HT1080 (cell line): ENCODE measurements at regions not wholly inside any gene's neighbourhood (a gene's known extent, or its start where the extent isn't known, plus 50 kb on each side); places are given as distances from the start of the nearest gene placed in this dataset.
"Not testable (repeated sequence)": the region's sequence is repeated elsewhere in the genome, so short reads cannot be mapped to it uniquely, and the experiment has no call there.

Experiments
- DNase-seq: peaks from one replicate; pipeline ENCODE4 v3.0.0-alpha.2; 2015; ENCODE audit warnings: low read depth

DNA sequence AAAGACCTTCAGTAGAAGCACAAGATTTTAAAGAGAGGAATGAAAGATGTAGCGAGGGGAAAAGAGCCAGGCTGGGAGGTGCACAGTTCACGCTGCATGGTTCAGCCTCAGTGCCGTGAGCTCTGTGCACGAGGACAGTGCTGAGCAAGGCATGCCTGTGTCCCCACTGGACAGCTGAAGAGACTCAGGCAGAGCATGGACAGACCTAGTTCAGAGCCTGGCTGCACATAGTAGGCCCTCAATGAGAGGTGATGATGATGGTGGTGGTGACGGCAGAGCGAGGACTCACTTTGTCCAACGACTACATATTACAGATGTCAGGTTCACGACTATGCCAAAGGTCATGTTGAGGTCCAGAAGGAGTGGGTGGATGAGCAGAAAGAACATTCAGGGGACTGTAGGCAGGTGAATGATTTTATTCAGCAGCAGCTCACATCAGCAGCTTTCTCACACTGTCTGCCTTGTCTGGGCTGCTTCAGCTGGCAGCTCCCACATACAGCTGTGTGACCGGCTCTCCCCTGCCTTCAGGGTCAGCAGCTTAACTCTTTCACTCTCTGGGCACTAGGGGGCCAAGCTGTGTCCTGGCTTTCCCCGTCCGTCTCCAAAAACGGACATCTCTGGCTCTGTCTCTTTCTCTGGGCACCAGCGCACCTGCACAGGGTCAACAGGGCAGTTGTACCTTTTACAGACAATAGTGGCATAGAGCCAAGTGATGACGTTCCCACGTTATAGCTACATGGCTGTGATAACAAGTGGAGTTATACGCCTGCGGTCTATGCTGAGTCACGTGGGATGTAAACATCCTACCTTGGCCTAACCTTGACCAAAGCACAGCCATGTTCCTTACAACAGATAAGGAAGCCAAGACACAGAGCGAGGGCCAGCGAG, 83.4 kb upstream of the KCNK12 start:
- DNase-seq = peak; percentile 4

DNA sequence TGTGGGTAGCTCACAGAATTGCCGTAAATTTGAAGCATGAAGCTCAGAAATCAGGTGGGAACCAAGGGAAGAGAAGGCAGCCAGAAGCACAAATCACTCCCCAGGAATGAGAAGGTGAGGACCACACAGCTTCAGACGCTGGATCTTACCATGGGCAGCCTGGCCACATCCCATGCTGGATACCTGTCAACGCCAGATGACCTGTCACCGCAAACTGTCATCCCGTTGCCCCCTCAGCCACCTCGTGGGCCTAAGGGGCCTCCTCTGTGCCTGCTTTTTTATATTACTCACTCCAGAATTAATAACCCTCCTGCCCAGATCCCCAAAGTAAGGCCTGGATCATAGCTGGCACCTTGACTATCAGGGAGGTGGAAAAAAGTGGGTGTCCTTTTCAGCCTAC, 82.3 kb upstream of the KCNK12 start:
- no peak for DNase-seq

DNA sequence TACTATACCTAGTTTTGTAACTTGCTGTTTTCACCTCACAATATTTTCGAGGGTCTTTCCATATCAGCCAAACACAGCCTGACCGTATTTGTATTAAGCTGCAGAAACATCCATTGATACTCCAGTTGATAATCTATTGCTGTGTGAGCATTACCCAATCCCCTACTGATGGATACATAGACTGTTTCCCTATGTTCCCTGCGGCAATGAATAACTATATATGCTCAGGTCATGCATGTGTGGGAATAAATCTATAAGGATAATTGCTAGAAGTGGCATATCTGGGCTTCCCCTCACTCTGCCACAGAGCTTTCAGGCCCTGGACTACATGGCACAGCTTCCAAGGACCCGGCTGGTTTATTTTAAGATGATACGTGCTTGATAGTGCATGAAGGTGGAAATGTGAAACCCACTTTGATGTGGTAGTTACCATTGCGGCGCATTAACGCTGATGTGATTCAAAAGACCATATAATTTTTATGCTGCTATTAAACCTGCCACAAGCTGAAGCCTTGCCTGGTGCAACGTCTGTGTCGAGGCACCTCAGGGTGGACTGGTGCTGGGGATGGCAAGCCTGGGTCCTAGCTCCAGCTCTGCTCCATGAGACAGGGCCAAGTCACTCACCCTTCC, 81.4 kb upstream of the KCNK12 start:
- no peak for DNase-seq

DNA sequence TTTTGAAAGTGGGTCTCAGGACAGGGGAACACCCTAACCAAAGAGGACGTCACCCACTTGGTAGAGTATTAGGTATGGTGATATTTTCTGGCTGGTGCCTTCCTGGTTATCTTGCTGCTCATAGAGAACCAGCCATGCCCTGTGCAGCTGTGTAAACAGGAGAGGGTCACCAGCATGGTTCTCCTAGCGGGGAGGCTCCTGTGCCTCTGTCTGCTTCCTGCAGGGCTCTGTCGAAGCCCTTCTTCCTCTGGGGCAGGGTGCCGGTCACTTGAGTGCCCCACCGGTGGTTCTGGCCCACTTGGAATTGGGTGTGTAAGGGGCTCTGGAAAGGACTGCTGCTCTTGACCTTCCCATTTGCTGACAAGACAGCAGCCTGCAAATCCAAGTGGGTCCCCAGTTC, 80.5 kb upstream of the KCNK12 start:
- no peak for DNase-seq

DNA sequence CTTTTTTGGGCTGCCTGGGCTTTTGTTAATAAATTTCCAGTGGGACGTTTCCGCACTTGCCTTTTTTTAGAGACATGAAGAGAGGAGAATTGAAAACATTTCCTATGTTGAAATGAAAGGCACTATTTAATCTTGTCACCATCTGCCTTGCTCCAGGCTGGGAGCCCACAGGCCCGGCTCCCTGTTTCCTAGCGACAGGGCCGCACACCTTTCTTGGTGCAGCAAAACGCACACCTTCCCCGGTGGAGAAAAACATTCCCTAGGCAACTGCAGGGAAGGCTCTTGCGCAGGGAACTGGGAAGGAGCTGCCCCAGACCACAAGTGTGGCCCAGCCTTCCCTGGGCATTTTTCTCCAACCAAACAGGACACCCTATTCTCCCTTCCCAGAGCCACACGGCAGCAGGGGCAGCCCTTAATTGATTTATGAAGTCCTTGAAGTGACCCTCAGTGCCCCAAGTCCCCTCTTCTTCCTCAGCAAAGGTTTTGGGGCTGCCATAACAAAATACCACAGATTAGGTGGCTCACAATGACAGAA, 79.3 kb upstream of the KCNK12 start:
- no peak for DNase-seq

DNA sequence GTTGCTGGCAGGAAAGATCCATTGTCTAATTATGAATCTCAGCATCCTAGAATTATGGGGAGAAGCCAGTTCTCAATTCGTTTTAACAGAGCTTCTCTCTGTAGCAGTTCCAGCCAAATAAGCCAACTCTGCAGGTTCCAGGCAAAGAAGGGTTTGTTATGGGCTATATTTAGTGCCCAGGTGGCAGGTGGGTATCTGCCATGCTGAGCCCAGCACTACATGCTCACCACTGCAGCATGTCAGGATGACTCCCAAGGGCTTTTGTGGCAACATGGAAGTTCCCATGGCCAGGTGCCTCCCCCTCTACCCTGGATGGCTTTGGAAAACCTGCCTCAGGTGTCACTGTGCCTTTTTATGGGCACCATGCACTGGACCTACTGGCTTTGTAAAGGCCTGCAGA, 74.5 kb upstream of the KCNK12 start:
- DNase-seq = no peak

DNA sequence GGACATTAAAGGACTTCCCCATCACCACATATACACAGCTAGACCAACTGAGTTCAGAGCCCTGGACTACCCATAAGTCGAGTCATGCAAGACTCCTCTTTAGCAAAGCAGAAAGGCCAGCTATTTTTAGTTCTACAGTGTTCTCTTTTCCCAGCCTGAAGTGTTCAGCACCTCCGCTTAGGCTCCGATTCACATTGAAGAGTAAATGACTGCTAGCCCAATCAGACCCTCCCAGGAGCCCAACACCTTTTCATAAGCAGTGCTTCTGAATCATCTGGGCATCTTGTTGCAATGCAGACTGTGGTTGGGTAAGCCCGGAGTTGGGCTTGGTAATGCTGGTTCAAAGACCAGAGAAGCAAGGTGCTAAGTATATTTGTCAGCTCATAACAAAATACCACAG, 73.6 kb upstream of the KCNK12 start:
- no peak for DNase-seq

DNA sequence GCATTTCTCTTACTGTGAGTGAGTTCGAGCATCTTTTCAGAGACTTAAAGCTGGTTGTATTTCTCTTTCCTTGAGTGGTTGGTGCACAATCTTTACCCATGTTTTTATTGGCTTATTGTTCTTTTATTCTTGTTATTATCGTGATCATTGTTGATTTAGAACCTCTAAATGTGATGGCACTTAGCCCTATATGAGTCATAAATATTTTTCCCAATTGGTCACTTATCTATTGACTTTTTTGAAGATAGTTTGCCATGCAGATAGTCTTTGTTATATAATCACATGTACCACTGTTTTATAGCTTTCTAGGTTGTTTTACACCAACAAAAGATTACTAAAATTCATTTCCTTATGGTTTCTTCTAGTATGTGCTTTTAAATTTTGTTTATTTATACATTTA, 70.6 kb upstream of the KCNK12 start:
- no peak for DNase-seq

DNA sequence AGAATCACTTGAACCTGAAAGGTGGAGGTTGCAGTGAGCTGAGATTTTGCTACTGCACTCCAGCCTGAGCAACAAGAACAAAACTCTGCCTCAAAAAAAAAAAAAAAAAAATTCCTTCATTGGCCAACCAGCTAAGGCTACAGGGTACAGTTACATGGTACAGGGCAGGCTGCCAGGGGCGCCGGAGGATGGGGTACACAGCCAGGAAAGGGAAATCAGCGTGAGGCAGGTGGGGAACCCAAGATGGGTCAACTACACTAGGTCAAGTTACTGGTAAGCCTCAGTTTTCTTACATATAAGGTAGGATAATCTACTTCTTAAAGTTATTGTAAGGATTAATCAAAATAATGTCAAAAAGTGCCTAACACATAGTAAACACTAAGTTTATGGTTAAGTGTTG, 69.6 kb upstream of the KCNK12 start:
- no peak for DNase-seq

DNA sequence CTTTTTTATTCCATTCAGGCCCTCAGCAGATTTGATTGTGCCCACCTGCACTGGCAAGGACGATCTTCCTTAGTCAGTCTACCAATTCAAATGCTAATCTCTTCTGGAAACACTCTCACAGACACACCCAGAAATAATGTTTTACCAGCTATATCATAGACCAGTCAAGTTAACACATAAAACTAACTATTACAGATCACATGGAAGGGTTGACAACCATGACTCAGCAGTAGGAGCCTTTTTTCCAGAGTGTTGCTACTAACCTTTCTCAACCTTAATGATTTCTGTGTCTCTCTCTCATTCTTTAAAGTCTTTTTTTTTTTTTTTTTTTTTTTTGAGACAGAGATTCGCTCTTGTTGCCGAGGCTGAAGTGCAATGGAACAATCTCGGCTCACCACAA, 68.7 kb upstream of the KCNK12 start:
- peak; percentile 11 for DNase-seq

DNA sequence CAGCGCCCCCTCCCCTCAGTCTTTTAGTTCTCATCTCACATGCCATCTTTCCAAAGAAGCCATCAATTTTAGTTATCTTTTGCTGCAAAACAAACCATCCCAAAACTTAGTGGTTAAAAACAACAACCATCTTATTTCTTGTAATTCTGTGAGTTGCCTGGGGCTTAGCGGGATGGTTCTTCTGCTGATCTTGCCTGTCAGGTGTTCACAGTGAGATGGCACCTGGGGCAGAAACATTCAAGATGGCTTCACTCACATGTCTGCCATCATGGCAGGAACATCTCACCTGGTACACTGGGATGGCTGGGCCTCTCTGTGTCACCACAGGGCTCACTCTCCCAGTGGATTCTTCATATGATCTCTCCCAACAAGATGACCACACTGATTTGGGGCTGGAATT, 67.6 kb upstream of the KCNK12 start:
- no peak for DNase-seq

DNA sequence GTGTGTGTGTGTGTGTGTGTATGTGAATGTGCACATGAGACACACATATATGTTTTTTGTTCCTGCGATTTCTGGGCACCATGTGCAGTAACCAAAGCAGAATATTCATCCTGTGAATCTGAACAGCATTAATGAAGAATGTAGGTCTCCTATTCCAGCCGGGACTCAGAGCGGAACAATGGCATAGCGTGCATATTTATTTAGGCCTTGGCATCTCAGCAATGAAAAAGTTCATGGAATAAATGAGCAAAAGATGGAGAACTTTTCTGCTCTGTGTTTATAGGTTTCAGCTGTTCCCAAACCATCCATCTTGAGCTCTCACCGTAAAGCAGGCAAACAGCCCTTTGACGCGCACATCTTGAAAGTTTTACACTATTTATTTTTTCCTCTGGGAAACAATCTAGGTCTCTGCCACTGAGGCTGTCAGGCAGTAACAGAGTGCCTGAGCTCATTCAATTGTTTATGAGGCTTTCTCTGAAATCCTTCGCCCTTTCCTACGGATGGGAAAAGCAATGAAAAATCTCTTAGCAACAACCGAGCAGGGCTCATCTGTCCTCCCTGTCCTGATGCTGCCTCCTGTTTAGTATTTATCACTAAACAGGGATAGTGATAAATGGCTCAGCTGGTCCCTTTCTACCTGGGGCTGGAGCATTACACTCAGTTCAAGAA, 65.9 kb upstream of the KCNK12 start:
- DNase-seq = no peak

DNA sequence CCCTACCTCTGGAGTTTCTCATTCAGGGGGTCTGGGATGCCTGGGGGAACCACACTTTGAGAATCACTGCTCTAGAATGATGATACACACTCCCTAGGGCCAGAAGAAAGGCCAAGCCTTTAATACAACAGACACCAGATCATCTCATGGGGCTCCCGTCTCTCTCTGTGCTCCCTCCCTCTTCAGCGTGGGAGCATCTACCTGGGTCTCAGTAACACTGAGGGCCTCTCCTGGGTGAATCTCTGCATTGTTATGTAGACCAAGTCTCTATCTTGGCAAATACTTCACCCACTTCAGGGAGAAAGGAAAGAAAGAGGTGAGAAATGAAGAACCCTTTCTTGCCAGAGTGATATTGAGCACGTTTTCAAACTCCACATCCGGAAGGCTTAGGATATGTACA, 65.4 kb upstream of the KCNK12 start:
- DNase-seq = no peak

DNA sequence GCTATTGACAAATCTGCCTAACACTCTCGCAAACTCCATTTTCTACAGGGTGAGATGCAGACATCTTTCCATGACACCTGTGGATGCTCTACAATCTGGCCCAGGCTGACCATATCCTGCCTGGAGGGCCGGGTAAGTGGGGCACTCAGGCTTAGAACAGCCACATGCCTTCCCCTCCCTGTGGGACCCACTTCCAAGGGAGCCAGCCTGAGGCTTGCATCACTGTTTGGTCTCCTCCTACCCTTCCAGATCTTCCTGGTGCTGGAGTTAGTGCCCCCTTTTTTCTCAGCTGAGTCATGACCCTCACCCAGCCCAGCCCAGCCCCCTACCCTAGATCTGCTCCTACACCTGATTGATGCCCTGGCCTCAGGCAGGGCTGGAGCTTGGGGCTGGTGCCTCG, 62.0 kb upstream of the KCNK12 start:
- no peak for DNase-seq

DNA sequence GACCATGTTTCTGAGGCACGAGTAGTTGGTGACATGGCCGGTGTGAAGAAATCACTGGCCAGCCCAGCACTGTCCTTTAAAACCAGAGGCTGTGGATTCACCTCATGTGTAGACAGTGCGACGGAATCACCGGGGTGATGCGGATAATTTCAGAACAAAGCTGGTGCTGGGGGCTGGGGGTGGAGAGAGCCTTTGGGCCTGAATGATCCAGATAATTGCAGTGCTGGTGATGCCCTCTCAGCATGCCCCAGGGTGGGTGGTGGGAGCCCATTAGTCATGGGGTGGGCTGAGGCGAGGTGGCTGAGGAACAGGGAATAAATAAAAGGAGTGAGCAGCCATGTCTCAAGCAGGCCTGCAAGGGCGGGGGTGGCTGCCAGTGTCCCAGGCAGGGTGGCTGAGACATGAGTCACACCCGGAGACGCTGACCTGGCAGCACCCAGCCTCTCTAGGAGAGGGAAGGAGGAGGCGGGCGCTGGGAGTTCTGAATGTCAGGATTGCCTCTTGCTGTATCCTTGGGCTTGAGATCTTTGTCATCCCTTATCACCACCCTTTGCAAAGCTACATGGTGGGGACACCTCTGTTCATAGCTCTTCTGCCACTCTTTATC, 61.1 kb upstream of the KCNK12 start:
- DNase-seq = peak; percentile 80

DNA sequence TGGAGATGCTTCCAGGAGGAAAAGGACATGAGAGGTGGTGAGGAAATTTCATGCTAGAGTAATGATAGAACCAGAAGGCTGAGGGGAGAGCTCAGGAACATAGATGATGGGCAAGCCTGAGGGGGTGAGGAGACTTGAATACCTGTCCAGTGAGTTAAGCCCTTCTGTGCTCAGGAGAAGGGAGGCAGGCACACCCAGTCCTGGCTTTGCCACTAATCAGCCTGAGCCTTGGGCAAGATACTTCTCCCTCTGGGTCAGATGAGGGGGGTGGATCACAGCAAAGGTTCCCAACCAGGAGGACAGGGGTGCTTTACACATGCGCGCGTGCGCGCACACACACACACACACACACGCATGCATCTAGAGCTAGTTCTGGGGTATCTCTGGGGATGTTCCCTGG, 60.5 kb upstream of the KCNK12 start:
- no peak for DNase-seq

DNA sequence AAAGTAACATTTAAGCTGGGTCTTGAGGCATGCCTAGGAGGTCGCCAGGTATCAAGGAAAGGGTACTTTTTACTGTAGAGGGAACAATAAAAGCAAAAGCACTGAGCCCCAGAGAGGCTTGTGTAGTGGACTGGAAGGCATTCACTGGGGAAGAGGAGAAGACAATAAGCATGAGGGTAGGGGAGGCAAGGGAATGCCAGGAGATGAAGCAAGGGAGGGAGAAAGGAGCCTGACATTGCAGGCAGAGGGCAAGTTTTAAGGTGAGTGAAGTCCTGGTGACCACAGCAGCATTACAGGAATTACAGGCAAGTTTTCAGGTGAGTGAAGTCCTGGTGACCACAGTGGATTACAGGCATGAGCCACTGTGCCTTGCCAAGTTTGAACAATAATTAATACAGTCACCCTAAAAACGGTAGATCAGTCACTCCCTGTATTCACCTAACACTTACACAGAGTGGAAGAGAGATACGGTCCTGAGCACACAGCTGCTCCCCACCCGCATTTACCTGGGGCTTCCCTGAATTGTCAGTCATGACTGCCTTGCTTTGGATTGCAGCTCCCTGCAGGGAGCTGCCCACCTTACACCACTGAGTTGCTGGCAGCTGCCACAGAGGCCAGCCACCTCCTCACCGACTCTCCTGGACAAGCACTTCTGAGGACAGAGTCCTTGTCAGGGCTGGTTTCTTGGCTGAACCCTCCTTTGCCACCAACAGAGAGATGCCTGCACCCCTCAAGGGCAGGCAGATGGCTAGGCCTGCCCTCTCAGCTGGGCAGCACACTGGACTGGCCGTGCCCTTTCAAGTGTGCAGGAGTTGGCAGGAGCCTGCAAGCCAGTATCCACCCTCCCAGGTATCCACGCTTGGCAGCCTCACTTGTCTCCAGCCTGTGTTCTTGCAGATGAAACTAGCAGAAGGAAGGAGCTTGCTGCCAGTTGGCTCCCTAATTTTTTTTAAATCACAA, 59.0 kb upstream of the KCNK12 start:
- DNase-seq = no peak

DNA sequence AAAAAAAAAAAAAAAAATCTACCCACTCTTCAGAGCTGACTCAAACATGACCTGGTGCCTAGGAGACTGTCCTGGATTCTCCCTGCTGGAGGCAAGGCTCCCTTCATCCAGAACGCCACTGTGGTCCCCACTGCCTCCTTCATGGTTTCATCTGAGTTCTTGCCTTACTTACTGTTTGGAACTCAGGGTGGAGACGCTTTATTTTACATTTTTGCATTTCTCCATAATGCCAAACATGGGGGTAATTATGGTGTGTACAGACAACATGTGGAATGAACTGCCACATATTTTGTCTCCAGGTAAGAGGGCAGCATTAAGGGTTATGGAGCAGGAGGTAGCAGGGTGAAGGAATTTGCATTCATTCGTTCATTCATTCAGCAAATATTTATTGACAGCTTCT, 58.1 kb upstream of the KCNK12 start:
- DNase-seq = no peak

DNA sequence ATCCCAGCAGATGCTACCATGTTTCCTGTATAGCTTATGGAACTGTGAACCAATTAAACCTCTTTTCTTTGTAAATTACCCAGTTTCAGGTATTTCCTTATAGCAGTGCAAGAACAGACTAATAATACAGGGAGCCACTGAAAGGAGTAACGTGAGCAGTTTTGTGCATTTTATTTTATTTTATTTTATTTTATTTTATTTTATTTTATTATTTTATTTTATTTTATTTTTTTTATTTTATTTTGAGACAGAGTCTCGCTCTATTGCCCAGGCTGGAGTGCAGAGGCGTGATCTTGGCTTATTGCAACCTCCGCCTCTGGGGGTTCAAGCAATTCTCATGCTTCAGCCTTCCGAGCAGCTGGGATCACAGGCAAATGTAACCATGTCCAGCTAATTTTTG, 55.9 kb upstream of the KCNK12 start:
- DNase-seq = no peak

DNA sequence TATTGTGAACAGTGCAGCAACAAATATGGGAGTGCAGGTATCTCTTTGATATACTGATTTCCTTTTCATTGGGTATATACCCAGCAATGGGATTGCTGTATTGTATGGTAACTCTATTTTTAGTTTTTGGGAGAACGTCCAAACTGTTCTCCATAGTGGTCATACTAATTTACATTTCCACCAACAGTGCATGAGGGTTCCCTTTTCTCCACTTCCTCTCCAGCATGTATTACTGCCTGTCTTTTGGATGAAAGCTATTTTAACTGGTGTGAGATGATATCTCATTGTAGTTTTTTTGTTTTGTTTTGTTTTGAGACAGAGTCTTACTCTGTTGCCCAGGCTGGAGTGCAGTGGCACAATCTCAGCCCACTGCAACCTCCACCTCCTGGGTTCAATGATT, 52.4 kb upstream of the KCNK12 start:
- DNase-seq = not testable (repeated sequence)
